ENCODE measurements at regions not wholly inside any gene's neighbourhood (a gene's known extent, or its start where the extent isn't known, plus 50 kb on each side); places are given as distances from the start of the nearest gene placed in this dataset.

- H3K9me3 ChIP-seq (ENCODE audit: control insufficient read depth in 4 of 4, low read length in 3 of 4): no peaks in the 10 kb centered on the region
- no peak for TF ChIP-seq EGR1 (IDR thresholded peaks at IDR 0.05; ENCODE audit: low read depth in 2 of 2)
- TF ChIP-seq RXRA (IDR thresholded peaks at IDR 0.05): no peak
- no peak for TF ChIP-seq JUND (IDR thresholded peaks at IDR 0.05)
- TF ChIP-seq CTCF (IDR thresholded peaks at IDR 0.05; ENCODE audit: low read depth, low read length, missing input control): no peak
- TF ChIP-seq YY1 (IDR thresholded peaks at IDR 0.05): no peak
- TF ChIP-seq RAD21 (IDR thresholded peaks at IDR 0.05): no peak
- no peaks in the 10 kb centered on the region for H3K36me3 ChIP-seq (ENCODE audit: control insufficient read depth in 4 of 4, insufficient read depth in 3 of 4, low read depth in 1 of 4, low read length in 3 of 4)
- H3K4me1 ChIP-seq (ENCODE audit: control insufficient read depth in 4 of 4, insufficient read depth in 4 of 4, low read length in 3 of 4): no peaks in the 10 kb centered on the region
- no peak overlapping the region for H3K4me3 ChIP-seq (ENCODE audit: low read depth in 1 of 3, low read length in 3 of 3)
- H3K27me3 ChIP-seq (ENCODE audit: control insufficient read depth in 4 of 4, insufficient read depth in 4 of 4, low read length in 3 of 4): no peaks in the 10 kb centered on the region
- no peak overlapping the region for H3K9ac ChIP-seq (ENCODE audit: low read depth in 1 of 2, low read length in 2 of 2)
- no peak for DNase-seq (ENCODE audit: low spot score)
- no peak overlapping the region for H3K27ac ChIP-seq (ENCODE audit: low read depth in 1 of 2, low read length in 2 of 2)
- 94% methylated on average over 2 of the region's 2 CpGs for WGBS
These were observed 167.8 kb upstream of the CENPW start for GRCh38 chr6:126172131-126172530.

DNA sequence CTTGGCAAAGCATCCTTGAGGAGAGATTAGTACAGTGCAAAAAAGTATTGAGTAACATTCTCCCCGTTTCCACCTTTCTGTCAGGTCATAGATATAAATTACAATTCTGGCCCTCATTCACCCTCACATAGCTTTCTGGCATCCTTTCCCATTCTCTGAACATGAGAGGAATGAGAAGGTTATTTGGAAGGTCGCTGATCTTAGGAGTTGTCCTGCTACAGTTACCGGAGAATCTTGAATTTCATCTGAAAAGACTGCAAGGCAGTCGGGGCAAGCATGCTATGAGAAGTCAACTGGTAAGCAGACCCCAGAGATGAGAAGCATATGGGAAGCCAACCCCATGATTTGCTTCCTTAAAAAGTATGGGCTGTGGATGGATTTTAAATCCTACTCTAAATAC is 166.7 kb upstream of the CENPW start:
- TF ChIP-seq, protein P1, sequence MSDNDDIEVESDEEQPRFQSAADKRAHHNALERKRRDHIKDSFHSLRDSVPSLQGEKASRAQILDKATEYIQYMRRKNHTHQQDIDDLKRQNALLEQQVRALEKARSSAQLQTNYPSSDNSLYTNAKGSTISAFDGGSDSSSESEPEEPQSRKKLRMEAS (IDR thresholded peaks at IDR 0.05): no peak
- Histone ChIP-seq H3K4me1 (ENCODE audit: control insufficient read depth in 4 of 4, insufficient read depth in 4 of 4, low read length in 3 of 4) (no peaks in the 10 kb centered on the region), H3K4me3 (ENCODE audit: low read depth in 1 of 3, low read length in 3 of 3) (no peak overlapping the region), H3K27me3 (ENCODE audit: control insufficient read depth in 4 of 4, insufficient read depth in 4 of 4, low read length in 3 of 4) (no peaks in the 10 kb centered on the region), H3K27ac (ENCODE audit: low read depth in 1 of 2, low read length in 2 of 2) (no peak overlapping the region), H3K9ac (ENCODE audit: low read depth in 1 of 2, low read length in 2 of 2) (no peak overlapping the region), H3K9me3 (ENCODE audit: control insufficient read depth in 4 of 4, low read length in 3 of 4) (no peaks in the 10 kb centered on the region), H3K36me3 (ENCODE audit: control insufficient read depth in 4 of 4, insufficient read depth in 3 of 4, low read depth in 1 of 4, low read length in 3 of 4) (no peaks in the 10 kb centered on the region)
- WGBS: 94% methylated on average over 4 of the region's 4 CpGs
- no peak for DNase-seq (ENCODE audit: low spot score)

- no peaks in the 10 kb centered on the region for H3K9me3 ChIP-seq (ENCODE audit: control insufficient read depth in 4 of 4, low read length in 3 of 4)
- no peak overlapping the region for H3K4me3 ChIP-seq (ENCODE audit: low read depth in 1 of 3, low read length in 3 of 3)
- H3K4me1 ChIP-seq (ENCODE audit: control insufficient read depth in 4 of 4, insufficient read depth in 4 of 4, low read length in 3 of 4): no peaks in the 10 kb centered on the region
- 98% methylated on average over 1 of the region's 1 CpG for WGBS
- no peak for DNase-seq (ENCODE audit: low spot score)
- H3K27me3 ChIP-seq (ENCODE audit: control insufficient read depth in 4 of 4, insufficient read depth in 4 of 4, low read length in 3 of 4): no peaks in the 10 kb centered on the region
- TF ChIP-seq RAD21 (IDR thresholded peaks at IDR 0.05) (no peak), ZBTB33 (IDR thresholded peaks at IDR 0.05) (no peak)
- no peak overlapping the region for H3K9ac ChIP-seq (ENCODE audit: low read depth in 1 of 2, low read length in 2 of 2)
- H3K36me3 ChIP-seq (ENCODE audit: control insufficient read depth in 4 of 4, insufficient read depth in 3 of 4, low read depth in 1 of 4, low read length in 3 of 4): no peaks in the 10 kb centered on the region
- H3K27ac ChIP-seq (ENCODE audit: low read depth in 1 of 2, low read length in 2 of 2): no peak overlapping the region
These were observed 165.2 kb upstream of the CENPW start for GRCh38 chr6:126174697-126175096.

DNA sequence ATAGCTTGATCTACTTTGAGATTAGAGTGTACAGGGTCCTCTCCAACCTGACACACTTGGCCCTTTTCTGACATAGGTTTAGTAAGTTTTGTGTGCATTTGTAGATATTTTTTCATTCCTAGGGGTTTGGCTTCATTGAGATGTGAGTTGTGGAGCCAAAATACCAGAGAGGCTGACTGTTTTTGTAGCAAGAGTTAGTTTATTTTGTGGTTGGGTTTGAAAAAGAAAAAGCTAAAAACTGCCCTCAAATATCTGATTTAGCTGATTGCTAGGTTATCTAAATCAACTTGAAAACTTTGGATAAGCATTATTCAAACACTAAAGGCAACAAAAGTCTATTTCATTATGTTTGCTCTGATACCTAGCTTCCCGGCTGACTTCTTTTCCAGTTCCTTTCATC is 164.7 kb upstream of the CENPW start:
- H3K4me3 ChIP-seq (ENCODE audit: low read depth in 1 of 3, low read length in 3 of 3): no peak overlapping the region
- no peak overlapping the region for H3K27ac ChIP-seq (ENCODE audit: low read depth in 1 of 2, low read length in 2 of 2)
- TF ChIP-seq REST (IDR thresholded peaks at IDR 0.05) (no peak), SP1 (IDR thresholded peaks at IDR 0.05) (no peak)
- DNase-seq (ENCODE audit: low spot score): no peak
- no peaks in the 10 kb centered on the region for H3K9me3 ChIP-seq (ENCODE audit: control insufficient read depth in 4 of 4, low read length in 3 of 4)
- 80% methylated on average over 1 of the region's 1 CpG for WGBS
- H3K4me1 ChIP-seq (ENCODE audit: control insufficient read depth in 4 of 4, insufficient read depth in 4 of 4, low read length in 3 of 4): no peaks in the 10 kb centered on the region
- no peak overlapping the region for H3K9ac ChIP-seq (ENCODE audit: low read depth in 1 of 2, low read length in 2 of 2)
- H3K27me3 ChIP-seq (ENCODE audit: control insufficient read depth in 4 of 4, insufficient read depth in 4 of 4, low read length in 3 of 4): no peaks in the 10 kb centered on the region
- no peaks in the 10 kb centered on the region for H3K36me3 ChIP-seq (ENCODE audit: control insufficient read depth in 4 of 4, insufficient read depth in 3 of 4, low read depth in 1 of 4, low read length in 3 of 4)
